ENCODE measurements at regions not wholly inside any gene's neighbourhood (a gene's known extent, or its start where the extent isn't known, plus 50 kb on each side); places are given as distances from the start of the nearest gene placed in this dataset.
"Not testable (repeated sequence)": the region's sequence is repeated elsewhere in the genome, so short reads cannot be mapped to it uniquely, and the experiment has no call there.

- no peak for DNase-seq (ENCODE audit: low read depth, low spot score)
Measured at GRCh38 chr2:200101922-200102321, 146.5 kb downstream of the MAIP1 start.

GRCh38 chr2:200102971-200103370 is 147.6 kb downstream of the MAIP1 start:
- no peak for DNase-seq (ENCODE audit: low read depth, low spot score)

GRCh38 chr2:200104015-200104414 is 148.6 kb downstream of the MAIP1 start:
- no peak for DNase-seq (ENCODE audit: low read depth, low spot score)

GRCh38 chr2:200107514-200108217 is 152.3 kb downstream of the MAIP1 start:
- no peak for DNase-seq (ENCODE audit: low read depth, low spot score)

GRCh38 chr2:200109421-200109820 is 154.0 kb downstream of the MAIP1 start:
- no peak for DNase-seq (ENCODE audit: low read depth, low spot score)

- DNase-seq (ENCODE audit: low read depth, low spot score): no peak
Measured at GRCh38 chr2:200110381-200110780, 155.0 kb downstream of the MAIP1 start.

- not testable (repeated sequence) for DNase-seq (ENCODE audit: low read depth, low spot score)
Measured at GRCh38 chr2:200113016-200113799, 157.8 kb downstream of the MAIP1 start.

- no peak for DNase-seq (ENCODE audit: low read depth, low spot score)
Measured at GRCh38 chr2:200119236-200119635, 163.9 kb downstream of the MAIP1 start.

- no peak for DNase-seq (ENCODE audit: low read depth, low spot score)
Measured at GRCh38 chr2:200121931-200122330, 166.5 kb downstream of the MAIP1 start.

- no peak for DNase-seq (ENCODE audit: low read depth, low spot score)
Measured at GRCh38 chr2:200122683-200123082, 167.3 kb downstream of the MAIP1 start.

GRCh38 chr2:200124665-200125368 is 169.4 kb downstream of the MAIP1 start:
- not testable (repeated sequence) for DNase-seq (ENCODE audit: low read depth, low spot score)

- DNase-seq (ENCODE audit: low read depth, low spot score): no peak
Measured at GRCh38 chr2:200125444-200126284, 170.3 kb downstream of the MAIP1 start.

GRCh38 chr2:200126285-200126670 is 170.9 kb downstream of the MAIP1 start:
- DNase-seq (ENCODE audit: low read depth, low spot score): not testable (repeated sequence)

- DNase-seq (ENCODE audit: low read depth, low spot score): not testable (repeated sequence)
Measured at GRCh38 chr2:200126680-200127079, 171.3 kb downstream of the MAIP1 start.

- no peak for DNase-seq (ENCODE audit: low read depth, low spot score)
Measured at GRCh38 chr2:200127848-200128247, 172.5 kb downstream of the MAIP1 start.

- no peak for DNase-seq (ENCODE audit: low read depth, low spot score)
Measured at GRCh38 chr2:200128296-200128695, 172.9 kb downstream of the MAIP1 start.

GRCh38 chr2:200129721-200130462 is 174.5 kb downstream of the MAIP1 start:
- no peak for DNase-seq (ENCODE audit: low read depth, low spot score)

GRCh38 chr2:200130762-200131166 is 175.4 kb downstream of the MAIP1 start:
- DNase-seq (ENCODE audit: low read depth, low spot score): no peak

GRCh38 chr2:200131307-200131706 is 175.2 kb upstream of the SPATS2L start:
- DNase-seq (ENCODE audit: low read depth, low spot score): no peak

- DNase-seq (ENCODE audit: low read depth, low spot score): no peak
Measured at GRCh38 chr2:200135082-200135481, 171.4 kb upstream of the SPATS2L start.

- no peak for DNase-seq (ENCODE audit: low read depth, low spot score)
Measured at GRCh38 chr2:200136655-200137054, 169.8 kb upstream of the SPATS2L start.

Measured in pulmonary artery endothelial cell (primary cell).